ENCODE measurements at regions not wholly inside any gene's neighbourhood (a gene's known extent, or its start where the extent isn't known, plus 50 kb on each side); places are given as distances from the start of the nearest gene placed in this dataset.

- H3K36me3 ChIP-seq (replicated peaks in 1 of 2) = no peaks in the 10 kb centered on the region
- no peak for TF ChIP-seq POLR2A (IDR thresholded peaks at IDR 0.05)
- TF ChIP-seq CTCF (IDR thresholded peaks at IDR 0.05) = no peak
- DNase-seq = no peak
- H3K9me3 ChIP-seq (replicated peaks in 1 of 3) = peaks cover 0 to 6% (median 0%) of the 10 kb centered on the region in 3 donors
- no peak overlapping the region for H3K27ac ChIP-seq
- H3K4me1 ChIP-seq (replicated peaks in 1 of 2) = no peaks in the 10 kb centered on the region
- intact Hi-C loops (cut with DNase I) = no loop called here
- H3K4me3 ChIP-seq = no peak overlapping the region
- 91 to 95% (median 93%) methylated on average over 10 to 19 of the region's 19 CpGs for WGBS, 4 donors
- H3K27me3 ChIP-seq = no peaks in the 10 kb centered on the region
Observed at GRCh38 chr6:67030861-67031260, 1323.8 kb upstream of the EYS start.

GRCh38 chr6:67016921-67017460 is 1310.0 kb upstream of the EYS start:
- Histone ChIP-seq H3K36me3 (replicated peaks in 1 of 2) (no peaks in the 10 kb centered on the region), H3K9me3 (replicated peaks in 1 of 3) (no peaks in the 10 kb centered on the region), H3K27ac (no peak overlapping the region), H3K27me3 (no peaks in the 10 kb centered on the region), H3K4me1 (replicated peaks in 1 of 2) (no peaks in the 10 kb centered on the region), H3K4me3 (no peak overlapping the region)
- no peak for DNase-seq
- intact Hi-C loops (cut with DNase I) = no loop called here
- 39 to 65% (median 46%) methylated on average over 1 of the region's 1 CpG for WGBS, 4 donors
- no peak for TF ChIP-seq POLR2A (IDR thresholded peaks at IDR 0.05)
- no peak for TF ChIP-seq CTCF (IDR thresholded peaks at IDR 0.05)

GRCh38 chr6:67011441-67011840 is 1304.4 kb upstream of the EYS start:
- DNase-seq = no peak
- Histone ChIP-seq H3K4me3 (no peak overlapping the region), H3K36me3 (replicated peaks in 1 of 2) (no peaks in the 10 kb centered on the region), H3K9me3 (replicated peaks in 1 of 3) (no peaks in the 10 kb centered on the region), H3K4me1 (replicated peaks in 1 of 2) (no peaks in the 10 kb centered on the region), H3K27ac (no peak overlapping the region), H3K27me3 (no peaks in the 10 kb centered on the region)
- 56 to 63% (median 59%) methylated on average over 4 of the region's 4 CpGs for WGBS, 4 donors
- TF ChIP-seq POLR2A (IDR thresholded peaks at IDR 0.05) = no peak
- no peak for TF ChIP-seq CTCF (IDR thresholded peaks at IDR 0.05)
- intact Hi-C loops (cut with DNase I) = no loop called here

DNA sequence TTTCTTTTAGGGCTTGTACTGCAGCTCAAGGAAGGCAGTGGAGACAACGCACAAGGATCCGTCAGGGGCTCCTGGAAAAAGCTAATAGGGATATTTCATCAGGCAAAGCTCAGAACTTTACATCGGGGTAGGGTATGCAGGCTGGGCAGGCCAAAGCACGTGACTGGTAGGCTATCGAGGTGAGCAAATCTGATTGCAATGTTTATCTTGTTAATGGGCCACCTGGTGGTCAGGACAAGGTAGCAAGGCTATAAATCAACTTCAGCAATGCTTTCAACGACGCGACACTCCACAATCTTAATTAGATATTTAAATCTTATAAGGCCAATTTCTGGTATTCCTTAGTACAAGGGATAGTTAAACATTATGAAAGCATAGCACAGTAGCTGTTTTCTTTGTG is 1302.8 kb upstream of the EYS start:
- no peaks in the 10 kb centered on the region for H3K4me1 ChIP-seq (replicated peaks in 1 of 2)
- intact Hi-C loops (cut with DNase I) = no loop called here
- TF ChIP-seq POLR2A (IDR thresholded peaks at IDR 0.05) (no peak), CTCF (IDR thresholded peaks at IDR 0.05) (no peak)
- DNase-seq = no peak
- H3K36me3 ChIP-seq (replicated peaks in 1 of 2) = no peaks in the 10 kb centered on the region
- WGBS, 4 donors = 58 to 68% (median 64%) methylated on average over 8 of the region's 8 CpGs
- H3K27ac ChIP-seq = no peak overlapping the region
- H3K9me3 ChIP-seq (replicated peaks in 1 of 3) = no peaks in the 10 kb centered on the region
- no peak overlapping the region for H3K4me3 ChIP-seq
- H3K27me3 ChIP-seq = no peaks in the 10 kb centered on the region
